ENCODE measurements at regions not wholly inside any gene's neighbourhood (a gene's known extent, or its start where the extent isn't known, plus 50 kb on each side); places are given as distances from the start of the nearest gene placed in this dataset.
"Not testable (repeated sequence)": the region's sequence is repeated elsewhere in the genome, so short reads cannot be mapped to it uniquely, and the experiment has no call there.

DNA sequence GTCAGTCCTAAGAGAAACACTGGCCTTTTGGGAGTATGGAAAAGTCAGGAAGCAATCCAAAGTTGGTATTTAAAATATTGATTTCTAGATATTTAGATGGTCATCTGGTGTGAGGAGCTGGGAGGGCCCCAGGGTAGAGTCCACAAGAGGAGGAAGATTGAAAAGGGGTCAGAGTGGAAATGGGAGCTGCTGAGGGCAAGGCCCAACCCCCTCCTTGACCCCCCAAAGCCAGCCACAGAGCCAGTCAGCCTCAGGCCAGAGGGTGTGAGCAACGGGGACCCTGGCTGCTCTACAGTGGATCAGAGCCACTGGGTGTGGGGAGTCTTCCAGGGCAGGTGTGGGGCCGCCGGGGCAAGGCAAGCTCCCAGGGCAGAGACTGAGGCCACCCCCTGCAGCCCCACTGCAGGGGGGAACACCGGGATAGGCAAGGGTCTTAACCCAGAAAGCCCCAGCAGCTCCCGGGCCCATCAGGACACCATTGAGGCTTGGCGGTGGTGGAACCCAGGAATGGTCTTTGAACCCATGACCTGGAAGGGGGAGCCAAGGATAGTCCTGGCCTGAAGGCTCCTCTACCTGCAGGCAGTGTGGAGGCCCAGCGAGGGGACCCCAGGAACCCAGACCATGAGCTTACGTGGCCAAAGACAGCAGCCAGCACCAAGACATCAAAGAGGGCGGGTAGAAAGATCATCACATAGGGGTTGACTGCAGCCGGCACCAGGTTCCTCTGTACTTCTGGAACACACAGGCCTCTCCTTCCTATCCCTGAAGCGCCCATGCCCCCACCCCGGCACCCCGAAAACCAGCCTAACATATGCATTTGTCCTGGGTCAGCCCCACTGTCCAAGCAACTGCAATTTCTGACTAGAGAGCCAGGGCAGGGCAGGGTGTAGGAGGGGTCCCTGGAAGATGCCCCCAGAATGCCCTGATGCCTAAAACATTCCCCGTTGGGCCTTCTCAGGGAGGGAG, 51.3 kb upstream of the CSPG4 start:
- not testable (repeated sequence) for FAIRE-seq

DNA sequence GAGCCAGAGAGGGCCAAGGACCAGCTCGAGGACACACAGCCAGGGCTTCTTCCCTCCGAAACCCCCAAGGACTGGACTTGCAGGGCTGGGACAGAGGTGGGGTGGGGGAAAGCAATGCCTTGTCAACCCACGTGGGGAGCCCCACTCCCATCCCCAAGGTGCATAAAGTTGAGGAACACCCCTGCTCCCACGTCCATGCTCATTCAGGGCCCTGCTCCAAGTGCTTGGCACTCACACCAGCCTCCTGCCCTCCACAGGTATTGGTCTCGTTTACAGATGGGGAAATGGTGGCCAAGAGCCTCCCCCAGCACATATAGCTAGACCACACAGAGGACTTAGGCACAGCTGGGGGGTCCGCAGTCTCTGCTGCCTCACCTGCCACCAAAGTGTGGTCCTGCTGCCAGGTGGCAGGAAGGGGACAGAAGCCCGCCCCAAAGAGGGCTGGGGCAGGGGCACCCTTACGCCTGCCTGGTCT, 50.5 kb upstream of the CSPG4 start:
- FAIRE-seq, result no peak
- no peak for DNase-seq (ENCODE audit: low spot score)

More for the DNA sequence above, 51.3 kb upstream of the CSPG4 start:
- DNase-seq (ENCODE audit: low spot score), result not testable (repeated sequence)
